GM12892 (cell line): ENCODE measurements at regions not wholly inside any gene's neighbourhood (a gene's known extent, or its start where the extent isn't known, plus 50 kb on each side); places are given as distances from the start of the nearest gene placed in this dataset.

Source experiments
- POLR2A ChIP-seq: IDR thresholded peaks from 2 replicates; pipeline ENCODE4 v1.6.1; 2011; ENCODE audit warnings: low read depth, low read length, control low read depth
- POLR2AphosphoS5 ChIP-seq: IDR thresholded peaks from 2 replicates; pipeline ENCODE4 v1.6.1; 2011; ENCODE audit warnings: low read depth, low read length, control low read depth

GRCh38 chr6:51336185-51336584 is 517.5 kb downstream of the TFAP2B start:
- no peak for TF ChIP-seq POLR2A
- no peak for TF ChIP-seq POLR2AphosphoS5
